Motor neuron (in vitro differentiated cells): ENCODE measurements at regions not wholly inside any gene's neighbourhood (a gene's known extent, or its start where the extent isn't known, plus 50 kb on each side); places are given as distances from the start of the nearest gene placed in this dataset.

Source experiments
- ATAC-seq, 8 experiments: fragments of 200-7000 bp; cut with Tn5 transposase; replicated peaks in 6 of 8; 2 replicates each; pipeline ENCODE4 v1.8.0; 2021; ENCODE audit warnings: mild to moderate bottlenecking in 8 of 8, moderate library complexity in 8 of 8
- H3K27ac ChIP-seq, 2 donors: fragments of 250-450 bp; sonication (Bioruptor Pico); 2 replicates each; pipeline ENCODE4 v1.9.0; 2021; ENCODE audit warnings: antibody characterized with exemption in 2 of 2, mild to moderate bottlenecking in 2 of 2, moderate library complexity in 1 of 2
- H3K4me1 ChIP-seq, 2 donors: fragments of 250-450 bp; sonication (Bioruptor Pico); replicated peaks in 1 of 2; 2 replicates each; pipeline ENCODE4 v1.6.1; 2021; ENCODE audit warnings: antibody characterized with exemption in 2 of 2, mild to moderate bottlenecking in 2 of 2, moderate library complexity in 1 of 2
- H3K4me3 ChIP-seq, 5 donors: fragments of 250-450 bp; sonication (Bioruptor Pico); 2 replicates each; pipeline ENCODE4 v1.9.0; 2021; ENCODE audit warnings: antibody characterized with exemption in 5 of 5, mild to moderate bottlenecking in 5 of 5, moderate library complexity in 4 of 5
- WGBS, 10 experiments: fragments of 450-650 bp; shearing (Covaris generic); methylation state at CpG; one replicate each; pipeline ENCODE4 v1.0.0; 2022; 5-methylcytosine and 5-hydroxymethylcytosine counted together
- in situ Hi-C, 9 experiments: fragments of 400-800 bp; cut with MboI; loops; one replicate each; pipeline ENCODE4 v1.15.0; 2021; ENCODE audit warnings: low sequenced_read_pairs in 9 of 9, low pct_unique_long_range_greater_than_20kb in 2 of 9; ENCODE audit not compliant: unreplicated experiment in 9 of 9

GRCh38 chr2:107407974-107408373, 418.7 kb upstream of the RGPD4 start:
- ATAC-seq: peak in 1 of 8 experiments; percentile 21
- peaks cover 0 to 16% of the 10 kb centered on the region in 2 donors for H3K4me1 ChIP-seq
- no peak overlapping the region for H3K4me3 ChIP-seq
- in situ Hi-C loops: no loop called here
- WGBS, 10 experiments: 7 to 69% (median 55%) methylated on average over 1 to 2 of the region's 2 CpGs; no CpG with 5 or more reads in 3 of the 10 experiments
- H3K27ac ChIP-seq: no peak overlapping the region

- Histone ChIP-seq H3K4me1 (peaks cover 0 to 25% of the 10 kb centered on the region in 2 donors), H3K27ac (no peak overlapping the region), H3K4me3 (no peak overlapping the region)
- no peak for ATAC-seq
- in situ Hi-C loops: no loop called here
- 28 to 100% (median 78%) methylated on average over 1 to 2 of the region's 2 CpGs for WGBS, 10 experiments
Observed at GRCh38 chr2:107411267-107411666, 415.4 kb upstream of the RGPD4 start.

- no peak for ATAC-seq
- H3K27ac ChIP-seq: no peak overlapping the region
- in situ Hi-C loops: no loop called here
- no peak overlapping the region for H3K4me3 ChIP-seq
- H3K4me1 ChIP-seq: peaks cover 0 to 22% of the 10 kb centered on the region in 2 donors
- 33 to 97% (median 91%) methylated on average over 3 to 6 of the region's 6 CpGs for WGBS, 10 experiments
Observed at GRCh38 chr2:107412209-107412904, 414.3 kb upstream of the RGPD4 start.

- in situ Hi-C loops: no loop called here
- ATAC-seq: no peak
- H3K4me1 ChIP-seq: peaks cover 0 to 15% of the 10 kb centered on the region in 2 donors
- H3K4me3 ChIP-seq: no peak overlapping the region
- H3K27ac ChIP-seq: no peak overlapping the region
- WGBS, 10 experiments: 0 to 100% (median 68%) methylated on average over 1 to 2 of the region's 2 CpGs; no CpG with 5 or more reads in 2 of the 10 experiments
Observed at GRCh38 chr2:107412981-107413380, 413.7 kb upstream of the RGPD4 start.

- H3K27ac ChIP-seq: no peak overlapping the region
- H3K4me1 ChIP-seq: peaks cover 0 to 14% of the 10 kb centered on the region in 2 donors
- ATAC-seq: no peak
- no peak overlapping the region for H3K4me3 ChIP-seq
- in situ Hi-C loops: no loop called here
- 4 to 100% (median 86%) methylated on average over 2 to 4 of the region's 4 CpGs; no CpG with 5 or more reads in 1 of the 10 experiments for WGBS, 10 experiments
Observed at GRCh38 chr2:107414376-107414775, 412.3 kb upstream of the RGPD4 start.

GRCh38 chr2:107418708-107419107, 408.0 kb upstream of the RGPD4 start:
- Histone ChIP-seq H3K4me1 (peaks cover 0 to 3% of the 10 kb centered on the region in 2 donors), H3K27ac (no peak overlapping the region), H3K4me3 (no peak overlapping the region)
- WGBS, 10 experiments: 0 to 100% (median 45%) methylated on average over 1 to 3 of the region's 3 CpGs
- in situ Hi-C loops: no loop called here
- ATAC-seq: no peak

- ATAC-seq: no peak
- in situ Hi-C loops: no loop called here
- H3K4me3 ChIP-seq: no peak overlapping the region
- H3K27ac ChIP-seq: no peak overlapping the region
- H3K4me1 ChIP-seq: peaks cover 0 to 3% of the 10 kb centered on the region in 2 donors
- WGBS, 10 experiments: 0 to 100% (median 88%) methylated on average over 1 of the region's 1 CpG; no CpG with 5 or more reads in 6 of the 10 experiments
Observed at GRCh38 chr2:107419191-107419590, 407.5 kb upstream of the RGPD4 start.

- H3K27ac ChIP-seq: no peak overlapping the region
- no peaks in the 10 kb centered on the region for H3K4me1 ChIP-seq
- 0 to 100% (median 78%) methylated on average over 1 to 3 of the region's 3 CpGs for WGBS, 10 experiments
- peak in 1 of 8 experiments; percentile 39 for ATAC-seq
- in situ Hi-C loops: no loop called here
- H3K4me3 ChIP-seq: no peak overlapping the region
Observed at GRCh38 chr2:107428781-107429180, 397.9 kb upstream of the RGPD4 start.

GRCh38 chr2:107430006-107430405, 396.7 kb upstream of the RGPD4 start:
- H3K27ac ChIP-seq: no peak overlapping the region
- no peak overlapping the region for H3K4me3 ChIP-seq
- in situ Hi-C loops: no loop called here
- WGBS, 10 experiments: 13 to 100% (median 100%) methylated on average over 1 of the region's 1 CpG; no CpG with 5 or more reads in 4 of the 10 experiments
- H3K4me1 ChIP-seq: no peaks in the 10 kb centered on the region
- no peak for ATAC-seq

- in situ Hi-C loops: no loop called here
- 0 to 100% (median 72%) methylated on average over 1 to 9 of the region's 10 CpGs; no CpG with 5 or more reads in 1 of the 10 experiments for WGBS, 10 experiments
- no peak for ATAC-seq
Observed at GRCh38 chr2:107430596-107431266, 396.0 kb upstream of the RGPD4 start.

GRCh38 chr2:107436281-107436680, 390.4 kb upstream of the RGPD4 start:
- no peak for ATAC-seq
- no peak overlapping the region for H3K27ac ChIP-seq
- no peaks in the 10 kb centered on the region for H3K4me1 ChIP-seq
- in situ Hi-C loops: no loop called here
- no peak overlapping the region for H3K4me3 ChIP-seq

More at GRCh38 chr2:107430596-107431266, 396.0 kb upstream of the RGPD4 start:
- Histone ChIP-seq H3K4me3 (no peak overlapping the region), H3K27ac (no peak overlapping the region), H3K4me1 (no peaks in the 10 kb centered on the region)

GRCh38 chr2:107437265-107437664, 389.4 kb upstream of the RGPD4 start:
- Histone ChIP-seq H3K27ac (no peak overlapping the region), H3K4me1 (no peaks in the 10 kb centered on the region), H3K4me3 (no peak overlapping the region)
- in situ Hi-C loops: no loop called here
- no peak for ATAC-seq

- 0 to 100% (median 50%) methylated on average over 1 to 2 of the region's 2 CpGs; no CpG with 5 or more reads in 5 of the 10 experiments for WGBS, 10 experiments
- Histone ChIP-seq H3K27ac (no peak overlapping the region), H3K4me1 (no peaks in the 10 kb centered on the region), H3K4me3 (no peak overlapping the region)
- in situ Hi-C loops: no loop called here
- no peak for ATAC-seq
Observed at GRCh38 chr2:107437807-107438206, 388.9 kb upstream of the RGPD4 start.

- ATAC-seq: no peak
- 0 to 100% (median 64%) methylated on average over 1 of the region's 1 CpG; no CpG with 5 or more reads in 2 of the 10 experiments for WGBS, 10 experiments
- in situ Hi-C loops: no loop called here
Observed at GRCh38 chr2:107448160-107448559, 378.5 kb upstream of the RGPD4 start.

More at GRCh38 chr2:107448160-107448559, 378.5 kb upstream of the RGPD4 start:
- Histone ChIP-seq H3K4me3 (no peak overlapping the region), H3K27ac (no peak overlapping the region), H3K4me1 (no peaks in the 10 kb centered on the region)
